ENCODE measurements at regions not wholly inside any gene's neighbourhood (a gene's known extent, or its start where the extent isn't known, plus 50 kb on each side); places are given as distances from the start of the nearest gene placed in this dataset.

DNA sequence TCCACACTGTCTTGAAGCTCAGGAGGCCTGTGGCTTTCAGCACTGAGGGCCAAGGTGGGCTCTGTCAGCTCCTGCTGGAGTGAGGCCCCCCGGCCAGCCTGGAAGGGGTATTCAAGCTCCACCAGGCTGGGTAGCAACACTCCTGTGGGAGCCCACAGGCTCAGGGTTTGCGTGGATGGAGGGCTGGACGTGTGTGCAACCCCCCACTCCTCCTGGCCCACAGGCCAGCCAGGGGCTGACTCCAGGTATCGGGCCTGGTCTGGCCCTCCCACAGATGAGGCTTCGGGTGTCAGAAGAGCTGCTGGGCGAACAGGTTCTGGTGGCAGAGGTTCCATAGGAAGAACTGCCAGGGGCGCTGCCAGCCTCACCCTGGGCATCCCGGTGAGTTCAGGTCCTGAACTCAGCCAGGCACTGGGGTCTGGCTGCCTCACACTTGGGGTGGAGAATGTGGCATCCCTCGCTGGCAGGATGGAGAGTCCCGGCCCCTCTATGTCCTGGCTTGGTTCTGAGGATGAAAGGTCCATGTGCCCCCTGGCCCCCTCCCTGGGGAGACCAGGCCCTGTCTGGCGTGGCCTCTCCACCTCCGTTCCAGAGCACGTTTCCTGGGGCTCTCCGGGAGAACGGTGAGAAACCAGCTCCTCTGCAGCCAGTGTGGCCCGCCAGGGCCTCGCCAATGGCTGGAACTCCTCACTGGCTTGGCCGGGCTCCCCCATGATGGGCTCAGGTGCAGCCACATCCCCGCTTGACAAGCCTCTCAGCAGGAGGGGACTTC lies 64.6 kb upstream of the TARDBP start:
- TF ChIP-seq, protein P1, sequence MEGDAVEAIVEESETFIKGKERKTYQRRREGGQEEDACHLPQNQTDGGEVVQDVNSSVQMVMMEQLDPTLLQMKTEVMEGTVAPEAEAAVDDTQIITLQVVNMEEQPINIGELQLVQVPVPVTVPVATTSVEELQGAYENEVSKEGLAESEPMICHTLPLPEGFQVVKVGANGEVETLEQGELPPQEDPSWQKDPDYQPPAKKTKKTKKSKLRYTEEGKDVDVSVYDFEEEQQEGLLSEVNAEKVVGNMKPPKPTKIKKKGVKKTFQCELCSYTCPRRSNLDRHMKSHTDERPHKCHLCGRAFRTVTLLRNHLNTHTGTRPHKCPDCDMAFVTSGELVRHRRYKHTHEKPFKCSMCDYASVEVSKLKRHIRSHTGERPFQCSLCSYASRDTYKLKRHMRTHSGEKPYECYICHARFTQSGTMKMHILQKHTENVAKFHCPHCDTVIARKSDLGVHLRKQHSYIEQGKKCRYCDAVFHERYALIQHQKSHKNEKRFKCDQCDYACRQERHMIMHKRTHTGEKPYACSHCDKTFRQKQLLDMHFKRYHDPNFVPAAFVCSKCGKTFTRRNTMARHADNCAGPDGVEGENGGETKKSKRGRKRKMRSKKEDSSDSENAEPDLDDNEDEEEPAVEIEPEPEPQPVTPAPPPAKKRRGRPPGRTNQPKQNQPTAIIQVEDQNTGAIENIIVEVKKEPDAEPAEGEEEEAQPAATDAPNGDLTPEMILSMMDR (IDR thresholded peaks at IDR 0.05; ENCODE audit: insufficient read depth, low read depth, low read length), result no peak
- TF ChIP-seq EZH2 (IDR thresholded peaks at IDR 0.05; ENCODE audit: insufficient read depth, low read length), result no peak
